OCI-LY3 (cell line): ENCODE measurements at regions not wholly inside any gene's neighbourhood (a gene's known extent, or its start where the extent isn't known, plus 50 kb on each side); places are given as distances from the start of the nearest gene placed in this dataset.

ENCODE experiments used
- H2AFZ ChIP-seq: fragments of 200-600, 300-600 bp; shearing (Covaris generic); 2 replicates; pipeline ENCODE4 v1.6.0; 2014; ENCODE audit warnings: antibody characterized with exemption, low read depth, low read length
- H3K27ac ChIP-seq: fragments of 200-600, 300-600 bp; sonication (generic); 2 replicates; pipeline ENCODE4 v1.5.1; 2014; ENCODE audit warnings: mild to moderate bottlenecking, low read length, moderate library complexity, mixed read lengths
- H3K27me3 ChIP-seq: fragments of 200-600, 300-600 bp; sonication (generic); 2 replicates; pipeline ENCODE4 v1.6.1; 2014; ENCODE audit warnings: low read depth, low read length, mixed read lengths
- H3K36me3 ChIP-seq: fragments of 200-600, 300-600 bp; sonication (generic); replicated peaks from 2 replicates; pipeline ENCODE3; 2014; ENCODE audit warnings: low read depth, low read length, mixed read lengths
- H3K4me1 ChIP-seq: fragments of 300-600, 200-600 bp; sonication (generic); 2 replicates; pipeline ENCODE4 v1.6.1; 2014; ENCODE audit warnings: low read length, mixed read lengths
- H3K4me2 ChIP-seq: fragments of 200-600, 300-600 bp; sonication (generic); 2 replicates; pipeline ENCODE4 v1.6.1; 2014; ENCODE audit warnings: low read length, mixed read lengths
- H3K4me3 ChIP-seq: fragments of 300-600, 200-600 bp; sonication (generic); 2 replicates; pipeline ENCODE4 v1.5.1; 2014; ENCODE audit warnings: antibody characterized with exemption, mild to moderate bottlenecking, low read length, moderate library complexity
- H3K79me2 ChIP-seq: fragments of 300-600, 200-600 bp; shearing (Covaris generic); 2 replicates; pipeline ENCODE4 v1.6.1; 2014; ENCODE audit warnings: mild to moderate bottlenecking, low read length, mixed read lengths
- H3K9ac ChIP-seq: fragments of 300-600, 200-600 bp; shearing (Covaris generic); 2 replicates; pipeline ENCODE4 v1.6.0; 2014; ENCODE audit warnings: mild to moderate bottlenecking, low read length, moderate library complexity
- H3K9me3 ChIP-seq: fragments of 200-600, 300-600 bp; shearing (Covaris generic); 2 replicates; pipeline ENCODE4 v1.6.1; 2014; ENCODE audit warnings: low read length, mixed read lengths; ENCODE audit not compliant: insufficient read depth
- H4K20me1 ChIP-seq: fragments of 200-600, 300-600 bp; sonication (generic); 2 replicates; pipeline ENCODE4 v1.6.1; 2016; ENCODE audit warnings: low read length, mixed read lengths; ENCODE audit not compliant: insufficient read depth
- EZH2phosphoT487 ChIP-seq: fragments of 200-600 bp; shearing (Covaris generic); IDR thresholded peaks from 2 replicates; pipeline ENCODE4 v1.6.1; 2018; ENCODE audit warnings: antibody characterized with exemption, mixed run types, low read depth
- TF ChIP-seq, protein P1 (sequence below): fragments of 200-600, 300-600 bp; sonication (generic); IDR thresholded peaks from 2 replicates; pipeline ENCODE4 v1.5.1; 2014; ENCODE audit warnings: antibody characterized with exemption, low read length, low read depth

DNA sequence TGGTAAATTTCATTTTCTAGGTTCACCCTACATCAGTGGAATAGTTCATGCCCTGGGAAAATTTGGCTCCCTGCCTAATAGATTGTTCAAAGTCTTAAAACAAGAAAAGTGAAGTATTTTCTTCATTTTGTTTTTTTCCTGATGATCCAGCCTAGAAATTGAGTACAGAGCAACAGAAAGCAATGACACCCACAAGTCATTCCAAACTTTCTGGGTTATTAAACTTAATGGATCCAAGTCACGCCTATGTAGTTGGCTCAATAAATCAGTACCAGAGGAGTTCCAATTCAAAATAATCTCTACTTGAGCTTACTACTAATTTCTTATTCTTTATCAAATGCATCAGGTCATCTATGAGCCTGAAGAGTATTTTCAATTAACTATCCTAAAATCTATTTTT lies 937.6 kb upstream of the SLIT2 start:
- Histone ChIP-seq H3K4me1 (no peaks in the 10 kb centered on the region), H3K27me3 (no peaks in the 10 kb centered on the region), H3K36me3 (no peaks in the 10 kb centered on the region), H3K9ac (no peak overlapping the region), H2AFZ (no peak overlapping the region), H3K27ac (no peak overlapping the region), H3K4me3 (no peak overlapping the region), H3K4me2 (no peak overlapping the region), H3K9me3 (no peaks in the 10 kb centered on the region), H3K79me2 (no peaks in the 10 kb centered on the region), H4K20me1 (no peaks in the 10 kb centered on the region)
- no peak for TF ChIP-seq EZH2phosphoT487
- TF ChIP-seq, protein P1, sequence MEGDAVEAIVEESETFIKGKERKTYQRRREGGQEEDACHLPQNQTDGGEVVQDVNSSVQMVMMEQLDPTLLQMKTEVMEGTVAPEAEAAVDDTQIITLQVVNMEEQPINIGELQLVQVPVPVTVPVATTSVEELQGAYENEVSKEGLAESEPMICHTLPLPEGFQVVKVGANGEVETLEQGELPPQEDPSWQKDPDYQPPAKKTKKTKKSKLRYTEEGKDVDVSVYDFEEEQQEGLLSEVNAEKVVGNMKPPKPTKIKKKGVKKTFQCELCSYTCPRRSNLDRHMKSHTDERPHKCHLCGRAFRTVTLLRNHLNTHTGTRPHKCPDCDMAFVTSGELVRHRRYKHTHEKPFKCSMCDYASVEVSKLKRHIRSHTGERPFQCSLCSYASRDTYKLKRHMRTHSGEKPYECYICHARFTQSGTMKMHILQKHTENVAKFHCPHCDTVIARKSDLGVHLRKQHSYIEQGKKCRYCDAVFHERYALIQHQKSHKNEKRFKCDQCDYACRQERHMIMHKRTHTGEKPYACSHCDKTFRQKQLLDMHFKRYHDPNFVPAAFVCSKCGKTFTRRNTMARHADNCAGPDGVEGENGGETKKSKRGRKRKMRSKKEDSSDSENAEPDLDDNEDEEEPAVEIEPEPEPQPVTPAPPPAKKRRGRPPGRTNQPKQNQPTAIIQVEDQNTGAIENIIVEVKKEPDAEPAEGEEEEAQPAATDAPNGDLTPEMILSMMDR, result no peak

DNA sequence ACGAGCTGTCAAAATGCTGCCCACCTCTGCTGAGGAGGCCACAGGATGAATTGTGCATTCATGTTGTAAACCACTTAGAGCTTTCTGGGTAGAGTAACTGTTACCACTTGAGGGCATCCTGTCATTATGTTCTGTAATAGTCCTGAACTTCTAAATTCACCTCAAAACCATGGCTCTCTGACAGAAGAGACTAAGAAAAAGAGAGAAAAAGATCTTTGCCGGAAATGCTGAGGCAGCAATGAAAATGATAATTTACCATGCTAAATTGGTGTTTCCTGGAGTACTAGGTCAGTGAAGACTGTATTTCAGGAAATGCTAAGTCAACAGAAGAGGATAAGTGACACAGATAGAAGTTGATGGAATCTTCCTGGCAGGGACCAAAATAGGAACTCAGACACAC lies 942.3 kb upstream of the SLIT2 start:
- H3K9me3 ChIP-seq, result no peaks in the 10 kb centered on the region
- H3K9ac ChIP-seq, result no peak overlapping the region
- no peak overlapping the region for H3K4me2 ChIP-seq
- H3K36me3 ChIP-seq, result no peaks in the 10 kb centered on the region
- no peaks in the 10 kb centered on the region for H3K79me2 ChIP-seq
- H2AFZ ChIP-seq, result no peak overlapping the region
- no peaks in the 10 kb centered on the region for H4K20me1 ChIP-seq
- H3K4me3 ChIP-seq, result no peak overlapping the region
- no peaks in the 10 kb centered on the region for H3K4me1 ChIP-seq
- H3K27me3 ChIP-seq, result no peaks in the 10 kb centered on the region
- H3K27ac ChIP-seq, result no peak overlapping the region
- no peak for TF ChIP-seq EZH2phosphoT487
- TF ChIP-seq, protein P1, result peak; percentile 50

DNA sequence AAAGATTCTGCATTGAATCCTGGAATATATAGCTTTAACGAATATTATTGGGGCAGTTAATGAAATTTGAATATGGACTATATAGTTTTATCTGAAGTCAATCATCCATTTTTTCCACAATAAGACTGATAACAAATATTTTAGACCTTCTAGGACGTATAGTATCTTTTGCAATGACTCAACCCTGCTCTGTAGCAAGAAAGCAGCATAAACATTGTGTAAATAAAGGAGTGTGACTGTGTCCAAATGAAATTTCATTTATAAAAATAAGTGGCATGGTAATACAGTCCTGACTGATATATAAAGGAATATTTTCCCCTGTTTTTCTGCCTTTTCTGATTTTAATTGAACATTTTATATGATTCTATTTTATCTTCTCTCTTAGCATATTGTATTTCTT lies 947.7 kb upstream of the SLIT2 start:
- Histone ChIP-seq H3K4me3 (no peak overlapping the region), H3K27ac (no peak overlapping the region), H3K9me3 (no peaks in the 10 kb centered on the region), H2AFZ (no peak overlapping the region), H3K9ac (no peak overlapping the region), H3K4me2 (no peak overlapping the region), H3K4me1 (no peaks in the 10 kb centered on the region), H3K36me3 (no peaks in the 10 kb centered on the region), H4K20me1 (no peaks in the 10 kb centered on the region), H3K27me3 (no peaks in the 10 kb centered on the region), H3K79me2 (no peaks in the 10 kb centered on the region)
- TF ChIP-seq, protein P1, result no peak
- no peak for TF ChIP-seq EZH2phosphoT487

DNA sequence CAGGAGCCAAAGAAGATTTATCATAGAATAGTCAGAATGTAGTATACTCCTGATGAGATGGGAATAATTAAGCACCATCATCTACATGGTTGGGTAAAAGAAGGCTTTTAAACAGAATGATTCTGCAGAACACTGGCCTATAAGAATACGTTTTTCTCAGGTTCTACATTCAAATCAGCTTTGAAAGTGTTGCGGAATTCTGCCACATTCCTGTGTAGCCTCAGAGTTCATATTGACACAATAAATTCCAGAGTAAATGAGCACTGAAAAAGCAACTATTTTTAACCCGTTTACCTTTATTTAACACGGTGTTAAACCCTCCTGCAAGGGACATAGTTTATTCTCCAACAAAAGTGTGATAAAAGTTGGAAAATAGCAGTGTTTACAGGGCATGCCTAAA lies 950.2 kb upstream of the SLIT2 start:
- H3K4me3 ChIP-seq, result no peak overlapping the region
- no peaks in the 10 kb centered on the region for H3K36me3 ChIP-seq
- H3K4me1 ChIP-seq, result no peaks in the 10 kb centered on the region
- H3K27me3 ChIP-seq, result no peaks in the 10 kb centered on the region
- H2AFZ ChIP-seq, result 0 out of 2 replicates have a peak overlapping the region, but pooled peaks have one; percentile 5
- H3K4me2 ChIP-seq, result no peak overlapping the region
- H4K20me1 ChIP-seq, result no peaks in the 10 kb centered on the region
- TF ChIP-seq, protein P1, result no peak
- no peak for TF ChIP-seq EZH2phosphoT487
- H3K79me2 ChIP-seq, result no peaks in the 10 kb centered on the region
- no peaks in the 10 kb centered on the region for H3K9me3 ChIP-seq
- no peak overlapping the region for H3K27ac ChIP-seq
- no peak overlapping the region for H3K9ac ChIP-seq
